Neural progenitor cell (in vitro differentiated cells): ENCODE measurements at regions not wholly inside any gene's neighbourhood (a gene's known extent, or its start where the extent isn't known, plus 50 kb on each side); places are given as distances from the start of the nearest gene placed in this dataset.

ENCODE experiments used
- EZH2 ChIP-seq: fragments of 200-600 bp; sonication (generic); IDR thresholded peaks from 2 replicates; pipeline ENCODE4 v1.6.1; 2017; ENCODE audit warnings: antibody characterized with exemption, mild to moderate bottlenecking, moderate library complexity
- EZH2phosphoT487 ChIP-seq: fragments of 200-600 bp; sonication (generic); IDR thresholded peaks from 2 replicates; pipeline ENCODE4 v1.6.1; 2017; ENCODE audit warnings: antibody characterized with exemption
- TF ChIP-seq, protein P1 (sequence below): fragments of 200-600 bp; sonication (generic); IDR thresholded peaks from 2 replicates; pipeline ENCODE4 v1.5.1; 2017; ENCODE audit warnings: antibody characterized with exemption, mild to moderate bottlenecking

DNA sequence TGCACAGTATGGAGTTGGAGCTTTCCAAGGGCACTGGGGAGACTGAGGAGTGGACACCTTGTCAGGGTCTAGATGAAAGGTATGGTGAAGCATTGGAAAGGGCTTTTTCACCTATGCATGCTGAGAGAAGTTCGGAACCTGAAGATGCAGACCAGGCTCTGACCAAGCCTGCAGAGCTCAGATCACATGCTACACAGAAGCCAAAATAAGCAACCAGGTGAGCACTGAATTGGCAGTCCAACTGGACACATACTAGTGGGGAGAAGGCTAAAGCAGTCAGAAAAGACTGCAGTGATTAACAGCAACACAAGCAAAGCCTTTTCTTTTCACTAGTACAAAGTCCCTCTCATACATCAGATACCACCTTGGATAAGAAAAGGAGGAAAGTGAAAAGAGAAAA lies 238.3 kb upstream of the PLSCR5 start:
- TF ChIP-seq, protein P1, sequence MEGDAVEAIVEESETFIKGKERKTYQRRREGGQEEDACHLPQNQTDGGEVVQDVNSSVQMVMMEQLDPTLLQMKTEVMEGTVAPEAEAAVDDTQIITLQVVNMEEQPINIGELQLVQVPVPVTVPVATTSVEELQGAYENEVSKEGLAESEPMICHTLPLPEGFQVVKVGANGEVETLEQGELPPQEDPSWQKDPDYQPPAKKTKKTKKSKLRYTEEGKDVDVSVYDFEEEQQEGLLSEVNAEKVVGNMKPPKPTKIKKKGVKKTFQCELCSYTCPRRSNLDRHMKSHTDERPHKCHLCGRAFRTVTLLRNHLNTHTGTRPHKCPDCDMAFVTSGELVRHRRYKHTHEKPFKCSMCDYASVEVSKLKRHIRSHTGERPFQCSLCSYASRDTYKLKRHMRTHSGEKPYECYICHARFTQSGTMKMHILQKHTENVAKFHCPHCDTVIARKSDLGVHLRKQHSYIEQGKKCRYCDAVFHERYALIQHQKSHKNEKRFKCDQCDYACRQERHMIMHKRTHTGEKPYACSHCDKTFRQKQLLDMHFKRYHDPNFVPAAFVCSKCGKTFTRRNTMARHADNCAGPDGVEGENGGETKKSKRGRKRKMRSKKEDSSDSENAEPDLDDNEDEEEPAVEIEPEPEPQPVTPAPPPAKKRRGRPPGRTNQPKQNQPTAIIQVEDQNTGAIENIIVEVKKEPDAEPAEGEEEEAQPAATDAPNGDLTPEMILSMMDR: no peak
- no peak for TF ChIP-seq EZH2phosphoT487
- no peak for TF ChIP-seq EZH2
